Activated CD4-positive, alpha-beta T cell treated with anti-CD3 and anti-CD28 coated beads, Interleukin-2, amount 10 ng/mL, durations not matched to agents 7 days and 5 days (primary cell): ENCODE measurements at regions not wholly inside any gene's neighbourhood (a gene's known extent, or its start where the extent isn't known, plus 50 kb on each side); places are given as distances from the start of the nearest gene placed in this dataset.
"Not testable (repeated sequence)": the region's sequence is repeated elsewhere in the genome, so short reads cannot be mapped to it uniquely, and the experiment has no call there.

Source experiments
- CTCF ChIA-PET: fragments of 350-600 bp; sonication (Branson Sonifier 250); formaldehyde crosslinking; loops from one replicate; lab custom pipeline; 2021; ENCODE audit warnings: antibody characterized with exemption; lab: Charles Lee
- POLR2A ChIA-PET: fragments of 350-600 bp; sonication (Branson Sonifier 250); formaldehyde crosslinking; loops from one replicate; lab custom pipeline; 2021; ENCODE audit warnings: antibody characterized with exemption; lab: Charles Lee
- DNase-seq: peaks from one replicate; pipeline ENCODE4 v3.0.0-alpha.2; 2020
- H3K27ac Mint-ChIP-seq: one replicate; pipeline ENCODE4 v1.8.0; 2021; ENCODE audit warnings: mild to moderate bottlenecking, moderate library complexity, mixed read lengths
- H3K27me3 Mint-ChIP-seq: one replicate; pipeline ENCODE4 v1.8.0; 2021; ENCODE audit warnings: mixed read lengths
- H3K36me3 Mint-ChIP-seq: one replicate; pipeline ENCODE4 v1.8.0; 2021; ENCODE audit warnings: low read depth, mixed read lengths
- H3K4me1 Mint-ChIP-seq: one replicate; pipeline ENCODE4 v1.8.0; 2021; ENCODE audit warnings: mixed read lengths
- H3K4me3 Mint-ChIP-seq: one replicate; pipeline ENCODE4 v1.8.0; 2021; ENCODE audit warnings: mild to moderate bottlenecking, moderate library complexity, mixed read lengths
- H3K9me3 Mint-ChIP-seq: one replicate; pipeline ENCODE4 v1.8.0; 2021; ENCODE audit warnings: mixed read lengths

DNA sequence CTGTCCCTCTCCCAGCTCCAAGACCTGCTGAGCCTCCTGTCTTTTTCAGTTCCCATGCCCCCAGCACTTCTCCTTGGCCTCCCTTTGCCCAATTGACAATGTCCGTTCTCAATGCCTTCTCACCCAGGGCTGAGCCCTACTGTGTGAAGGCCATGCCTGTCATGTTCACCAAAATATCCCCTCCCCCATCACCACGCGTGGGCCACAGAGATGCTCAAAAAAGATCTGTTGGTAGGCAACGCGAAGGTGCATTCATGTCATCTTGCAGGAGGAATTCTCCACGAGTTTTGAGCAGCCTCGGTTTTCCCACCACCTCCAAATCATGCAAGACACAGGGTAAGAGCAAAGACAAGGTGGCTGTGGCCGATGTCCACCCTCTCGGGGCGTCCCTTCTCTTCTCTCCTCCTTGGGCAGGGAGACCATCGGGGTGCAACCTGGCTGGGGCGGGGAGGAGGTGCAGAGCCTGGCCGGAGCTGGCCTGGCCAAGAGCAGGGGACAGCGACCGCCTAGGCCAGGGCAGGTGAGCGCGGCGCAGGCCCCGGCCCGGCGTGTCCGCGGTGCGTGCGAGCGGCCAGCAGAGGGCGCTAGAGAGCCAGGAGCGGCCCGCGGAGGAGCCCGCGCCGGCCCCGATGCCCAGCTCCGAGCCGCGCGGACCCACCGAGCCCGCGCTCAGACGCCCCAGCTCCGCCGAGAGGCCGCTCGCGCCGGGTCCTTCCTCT is 56.3 kb upstream of the KRTAP5-11 start:
- H3K27me3 Mint-ChIP-seq = peaks cover 33% of the 10 kb centered on the region
- DNase-seq = peak; percentile 50
- H3K4me1 Mint-ChIP-seq, CTCF ChIA-PET, H3K4me3 Mint-ChIP-seq, POLR2A ChIA-PET, H3K36me3 Mint-ChIP-seq, H3K9me3 Mint-ChIP-seq, H3K27ac Mint-ChIP-seq: not testable (repeated sequence)

DNA sequence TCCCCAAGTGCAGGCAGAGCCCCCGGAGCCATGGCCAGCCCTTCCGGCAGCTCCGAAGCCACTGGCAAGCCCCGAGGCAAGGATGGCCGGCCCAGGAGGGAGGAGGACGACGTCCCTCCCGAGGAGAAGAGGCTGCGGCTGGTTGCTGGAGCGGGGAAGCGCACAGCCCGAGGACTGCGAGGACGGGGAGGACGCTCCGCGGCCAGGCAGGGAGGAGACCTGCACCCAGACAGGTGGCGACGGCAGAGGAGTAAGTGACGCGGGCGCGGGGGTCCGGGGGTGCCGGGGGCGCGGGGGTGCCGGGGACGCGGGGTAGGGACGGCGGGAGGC is 56.8 kb upstream of the KRTAP5-11 start:
- H3K27ac Mint-ChIP-seq, DNase-seq, CTCF ChIA-PET, H3K4me1 Mint-ChIP-seq, H3K4me3 Mint-ChIP-seq, POLR2A ChIA-PET, H3K36me3 Mint-ChIP-seq, H3K9me3 Mint-ChIP-seq: not testable (repeated sequence)
- H3K27me3 Mint-ChIP-seq = peaks cover 33% of the 10 kb centered on the region

DNA sequence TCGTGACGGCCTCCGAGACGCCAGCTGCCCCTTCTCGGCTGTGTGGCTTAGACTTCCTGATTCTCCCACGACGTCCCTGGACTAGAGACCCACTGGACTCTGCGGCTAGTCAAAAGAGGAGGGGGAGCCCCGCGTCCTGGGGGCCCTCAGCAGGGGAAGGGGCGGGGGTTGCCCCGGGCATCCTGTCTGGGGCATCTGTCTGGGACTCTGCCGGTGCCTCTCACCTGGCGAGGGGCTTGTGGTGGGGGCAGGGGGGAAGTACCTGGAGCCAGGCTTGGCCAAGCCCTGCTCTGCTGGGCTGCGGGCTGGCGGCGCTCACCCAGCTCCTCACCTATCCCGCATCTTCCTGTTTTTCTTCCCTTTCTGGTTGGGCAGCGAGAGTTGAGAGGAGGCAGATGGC is 57.2 kb upstream of the KRTAP5-11 start:
- H3K9me3 Mint-ChIP-seq, H3K27ac Mint-ChIP-seq, DNase-seq, H3K4me3 Mint-ChIP-seq, POLR2A ChIA-PET, H3K4me1 Mint-ChIP-seq, CTCF ChIA-PET, H3K36me3 Mint-ChIP-seq: not testable (repeated sequence)
- H3K27me3 Mint-ChIP-seq = peaks cover 33% of the 10 kb centered on the region

DNA sequence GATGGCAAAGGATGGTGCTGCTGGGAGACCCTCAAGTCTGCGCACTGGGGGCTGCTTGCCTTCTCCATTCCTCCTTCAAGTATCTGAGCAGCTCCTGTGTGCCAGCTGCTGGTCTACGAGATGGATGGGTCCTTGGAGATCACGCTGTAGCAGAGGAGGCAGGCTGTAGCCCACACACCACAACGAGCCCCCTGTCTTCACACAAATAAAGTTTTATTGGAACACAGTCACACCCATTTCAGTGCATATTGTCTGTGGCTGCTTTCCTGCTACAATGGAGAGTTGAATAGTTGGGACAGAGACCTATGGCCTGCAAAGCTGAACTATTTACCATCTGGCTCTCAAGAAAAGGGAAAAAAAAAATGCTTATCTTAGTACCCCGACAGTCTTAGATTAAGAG is 64.4 kb upstream of the KRTAP5-11 start:
- POLR2A ChIA-PET, H3K36me3 Mint-ChIP-seq, DNase-seq, H3K27ac Mint-ChIP-seq, CTCF ChIA-PET, H3K27me3 Mint-ChIP-seq, H3K4me1 Mint-ChIP-seq, H3K4me3 Mint-ChIP-seq, H3K9me3 Mint-ChIP-seq: not testable (repeated sequence)

DNA sequence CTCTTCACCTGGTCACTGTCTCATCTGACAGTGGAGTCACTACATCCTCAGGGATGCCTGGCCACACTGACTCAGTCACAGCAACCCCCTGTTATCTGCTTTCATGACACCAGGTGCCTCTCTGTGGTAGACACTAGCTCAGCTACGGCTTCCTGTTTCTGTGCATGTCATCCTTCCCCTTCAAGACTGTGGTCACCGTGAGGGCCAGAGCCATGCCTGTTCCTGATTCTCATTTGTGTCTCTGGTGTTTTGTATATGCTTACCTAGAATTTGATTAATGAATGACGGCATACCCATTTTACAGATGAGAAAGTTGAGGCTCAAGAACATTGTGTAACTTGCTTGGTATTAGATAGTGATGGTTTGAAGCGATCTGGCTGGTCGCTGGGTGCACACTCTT is 70.3 kb upstream of the KRTAP5-11 start:
- POLR2A ChIA-PET, H3K27me3 Mint-ChIP-seq, H3K27ac Mint-ChIP-seq, H3K36me3 Mint-ChIP-seq, H3K4me3 Mint-ChIP-seq, H3K9me3 Mint-ChIP-seq, H3K4me1 Mint-ChIP-seq, CTCF ChIA-PET, DNase-seq: not testable (repeated sequence)

DNA sequence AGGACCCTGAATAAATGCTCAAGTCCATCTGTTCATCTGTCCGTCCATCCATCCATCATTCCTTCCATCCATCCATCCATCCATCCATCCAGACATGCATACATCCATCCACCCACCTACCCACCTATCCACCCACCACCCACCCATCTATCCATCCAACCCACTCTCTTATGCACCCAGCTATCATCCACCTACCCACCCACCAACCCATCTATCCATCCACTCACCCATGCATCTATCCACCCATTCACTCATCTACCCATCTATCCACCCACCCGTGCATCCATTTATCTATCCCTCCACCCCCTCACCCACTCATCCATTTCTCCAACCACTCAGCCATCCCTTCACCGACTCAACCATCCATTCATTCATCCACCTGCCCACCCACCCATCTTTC is 71.7 kb upstream of the KRTAP5-11 start:
- CTCF ChIA-PET, H3K4me1 Mint-ChIP-seq, H3K27ac Mint-ChIP-seq: not testable (repeated sequence)

DNA sequence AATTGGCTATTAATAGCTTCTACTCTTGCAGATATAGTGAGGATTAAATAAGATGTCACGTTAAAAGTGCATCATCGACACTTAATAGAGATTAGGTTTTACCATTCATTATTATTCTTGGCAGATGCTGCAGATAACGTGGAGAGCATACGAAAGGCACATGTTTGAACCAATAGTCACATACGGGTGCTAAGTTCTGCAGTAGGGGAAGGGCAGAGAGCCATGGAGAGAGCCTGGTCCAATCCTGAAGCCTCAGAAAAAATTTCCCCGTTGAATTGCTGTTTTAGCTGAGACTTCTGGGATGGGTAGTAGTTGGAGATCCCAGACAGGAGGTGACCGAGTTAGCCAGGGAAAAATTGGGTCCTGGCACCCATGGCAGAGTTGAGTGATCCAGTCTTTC is 72.4 kb upstream of the KRTAP5-11 start:
- POLR2A ChIA-PET, H3K9me3 Mint-ChIP-seq, CTCF ChIA-PET, H3K27ac Mint-ChIP-seq, H3K4me1 Mint-ChIP-seq, H3K36me3 Mint-ChIP-seq, H3K27me3 Mint-ChIP-seq, DNase-seq, H3K4me3 Mint-ChIP-seq: not testable (repeated sequence)

More for the DNA sequence above, 71.7 kb upstream of the KRTAP5-11 start:
- H3K4me3 Mint-ChIP-seq, H3K27me3 Mint-ChIP-seq, H3K9me3 Mint-ChIP-seq, DNase-seq, POLR2A ChIA-PET, H3K36me3 Mint-ChIP-seq: not testable (repeated sequence)

DNA sequence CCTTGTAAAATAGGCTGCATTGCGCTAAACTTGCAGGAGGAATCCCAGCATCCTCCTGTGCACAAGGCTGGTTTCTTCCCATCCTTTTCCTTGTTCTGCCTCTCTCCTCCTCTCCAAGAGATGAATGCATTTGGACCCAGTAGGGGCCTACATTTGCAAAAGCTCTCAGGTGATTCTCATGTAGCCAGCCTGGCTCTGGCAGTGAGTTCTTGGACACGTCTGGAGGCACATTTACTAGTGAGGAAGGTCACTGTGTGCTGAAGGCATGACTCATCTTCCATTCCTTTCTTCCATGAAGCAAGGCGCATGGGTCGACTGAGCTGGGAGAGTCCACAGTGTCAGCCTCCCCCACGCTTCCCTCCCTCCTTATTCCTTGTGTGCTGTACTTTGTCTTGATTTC is 73.8 kb upstream of the KRTAP5-11 start:
- H3K9me3 Mint-ChIP-seq, H3K4me3 Mint-ChIP-seq, CTCF ChIA-PET, H3K4me1 Mint-ChIP-seq, POLR2A ChIA-PET, H3K27me3 Mint-ChIP-seq, DNase-seq, H3K27ac Mint-ChIP-seq, H3K36me3 Mint-ChIP-seq: not testable (repeated sequence)

DNA sequence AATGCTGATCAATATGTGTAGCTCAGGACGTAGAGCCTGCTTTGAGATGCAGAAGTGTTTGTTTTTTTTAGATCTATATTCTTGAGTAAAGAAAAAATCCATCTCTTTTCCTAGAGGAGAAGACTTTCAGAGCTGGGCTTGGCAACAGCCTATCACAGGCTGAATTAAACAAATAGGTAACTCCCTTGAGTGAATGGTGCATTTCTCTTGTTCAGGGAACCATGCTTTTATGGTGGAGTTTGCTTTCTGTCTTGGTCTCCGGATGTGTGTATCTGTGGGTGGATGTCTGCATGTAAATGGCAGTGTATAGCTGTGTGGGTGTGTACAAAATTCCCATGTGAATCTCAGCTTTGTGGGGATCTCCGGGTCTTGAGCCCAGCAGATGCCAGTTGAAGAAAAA is 82.3 kb upstream of the KRTAP5-11 start:
- H3K9me3 Mint-ChIP-seq, H3K27me3 Mint-ChIP-seq, H3K4me3 Mint-ChIP-seq, DNase-seq, CTCF ChIA-PET, H3K36me3 Mint-ChIP-seq, H3K27ac Mint-ChIP-seq, H3K4me1 Mint-ChIP-seq, POLR2A ChIA-PET: not testable (repeated sequence)

- H3K4me1 Mint-ChIP-seq, H3K27me3 Mint-ChIP-seq, H3K27ac Mint-ChIP-seq, H3K9me3 Mint-ChIP-seq, POLR2A ChIA-PET, DNase-seq, CTCF ChIA-PET, H3K36me3 Mint-ChIP-seq, H3K4me3 Mint-ChIP-seq: not testable (repeated sequence)
Observed at GRCh38 chr11:71698110-71698509, 115.4 kb upstream of the KRTAP5-11 start.

DNA sequence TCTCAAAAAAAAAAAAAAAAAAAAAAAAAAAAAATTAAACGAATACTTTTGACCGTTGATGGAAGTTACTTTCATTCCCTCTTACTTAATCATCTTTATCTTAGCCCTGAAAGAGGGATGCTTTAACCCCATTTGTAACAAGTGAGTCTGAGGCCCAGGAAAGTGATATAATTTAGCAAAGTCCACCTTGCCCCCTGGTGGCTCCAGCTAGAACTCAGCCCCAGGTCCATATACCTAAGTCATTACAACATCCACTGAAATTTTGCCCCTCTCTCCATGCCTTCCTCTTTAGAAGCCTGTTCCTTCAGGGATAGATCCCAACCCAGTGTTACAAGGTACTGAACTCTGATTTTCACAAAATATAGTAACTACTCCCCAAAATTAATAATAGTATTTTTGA is 116.3 kb upstream of the KRTAP5-11 start:
- CTCF ChIA-PET, POLR2A ChIA-PET, DNase-seq, H3K9me3 Mint-ChIP-seq, H3K4me3 Mint-ChIP-seq, H3K4me1 Mint-ChIP-seq, H3K27ac Mint-ChIP-seq, H3K36me3 Mint-ChIP-seq, H3K27me3 Mint-ChIP-seq: not testable (repeated sequence)

GRCh38 chr11:71701435-71702291 is 119.0 kb upstream of the KRTAP5-11 start:
- POLR2A ChIA-PET, H3K27ac Mint-ChIP-seq, DNase-seq, H3K36me3 Mint-ChIP-seq, H3K9me3 Mint-ChIP-seq, H3K27me3 Mint-ChIP-seq, CTCF ChIA-PET, H3K4me3 Mint-ChIP-seq, H3K4me1 Mint-ChIP-seq: not testable (repeated sequence)

DNA sequence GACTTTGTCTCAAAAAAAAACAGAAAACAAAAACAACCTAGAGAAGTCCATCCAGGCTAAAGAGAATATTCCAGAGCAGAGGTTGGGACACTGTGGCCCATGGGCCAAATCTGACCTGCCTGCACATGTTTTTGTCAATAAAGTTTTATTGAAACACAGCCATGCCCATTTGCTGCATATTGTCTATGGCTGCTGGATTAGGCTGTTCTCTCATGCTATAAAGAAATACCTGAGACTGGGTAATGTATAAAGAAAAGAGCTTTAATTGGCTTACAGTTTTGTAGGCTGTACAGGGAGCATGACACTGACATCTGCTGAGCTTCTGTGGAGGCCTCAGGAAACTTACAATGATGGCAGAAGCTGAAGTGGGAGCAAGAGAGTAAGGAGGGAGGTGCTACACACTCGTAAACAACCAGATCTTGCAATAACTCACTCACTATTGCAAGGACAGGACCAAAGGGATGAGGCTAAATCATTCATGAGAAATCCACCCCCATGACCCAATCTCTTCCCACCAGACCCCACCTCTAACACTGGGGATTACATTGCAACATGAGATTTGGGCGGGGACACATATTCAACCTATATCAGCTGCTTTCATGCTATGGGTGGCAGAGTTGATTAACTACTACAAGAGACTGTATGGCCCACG is 122.5 kb upstream of the KRTAP5-11 start:
- H3K27ac Mint-ChIP-seq, DNase-seq, H3K4me3 Mint-ChIP-seq, CTCF ChIA-PET, H3K9me3 Mint-ChIP-seq, H3K27me3 Mint-ChIP-seq, H3K4me1 Mint-ChIP-seq, H3K36me3 Mint-ChIP-seq, POLR2A ChIA-PET: not testable (repeated sequence)
